ENCODE measurements at regions not wholly inside any gene's neighbourhood (a gene's known extent, or its start where the extent isn't known, plus 50 kb on each side); places are given as distances from the start of the nearest gene placed in this dataset.

- no peak overlapping the region for H3K27ac Mint-ChIP-seq
- H3K27ac ChIP-seq (ENCODE audit: insufficient read depth, low read length, poor library complexity, severe bottlenecking): no peak overlapping the region
- no peak overlapping the region for H3K4me3 Mint-ChIP-seq
- DNase-seq: no peak
- H3K9me3 Mint-ChIP-seq: peaks cover 0 to 7% (median 0%) of the 10 kb centered on the region in 7 donors
- no peaks in the 10 kb centered on the region for H3K27me3 Mint-ChIP-seq
- no peaks in the 10 kb centered on the region for H3K9me3 ChIP-seq (ENCODE audit: control insufficient read depth in 2 of 2, low read length in 2 of 2)
- H3K4me3 ChIP-seq (ENCODE audit: low read depth, low read length): no peak overlapping the region
- no peaks in the 10 kb centered on the region for H3K36me3 Mint-ChIP-seq
- H3K36me3 ChIP-seq (ENCODE audit: control insufficient read depth, insufficient read depth, low read length): no peaks in the 10 kb centered on the region
- no peaks in the 10 kb centered on the region for H3K27me3 ChIP-seq (ENCODE audit: control insufficient read depth, insufficient read depth, low read length)
- H3K4me1 Mint-ChIP-seq: no peaks in the 10 kb centered on the region
- ATAC-seq (ENCODE audit: low read depth in 2 of 2): no peak
- H3K4me1 ChIP-seq (ENCODE audit: control insufficient read depth, insufficient read depth, low read length, poor library complexity, severe bottlenecking): no peaks in the 10 kb centered on the region
Observed at GRCh38 chr1:79262745-79263258, 256.3 kb upstream of the ADGRL4 start.

GRCh38 chr1:79259390-79260336, 253.1 kb upstream of the ADGRL4 start:
- no peak for ATAC-seq (ENCODE audit: low read depth in 2 of 2)
- no peaks in the 10 kb centered on the region for H3K27me3 ChIP-seq (ENCODE audit: control insufficient read depth, insufficient read depth, low read length)
- Mint-ChIP-seq H3K4me1 (no peaks in the 10 kb centered on the region), H3K36me3 (no peaks in the 10 kb centered on the region), H3K27me3 (no peaks in the 10 kb centered on the region), H3K4me3 (no peak overlapping the region), H3K27ac (no peak overlapping the region), H3K9me3 (no peaks in the 10 kb centered on the region)
- H3K4me3 ChIP-seq (ENCODE audit: low read depth, low read length): no peak overlapping the region
- H3K36me3 ChIP-seq (ENCODE audit: control insufficient read depth, insufficient read depth, low read length): no peaks in the 10 kb centered on the region
- no peak overlapping the region for H3K27ac ChIP-seq (ENCODE audit: insufficient read depth, low read length, poor library complexity, severe bottlenecking)
- DNase-seq: no peak
- no peaks in the 10 kb centered on the region for H3K9me3 ChIP-seq (ENCODE audit: control insufficient read depth in 2 of 2, low read length in 2 of 2)
- no peaks in the 10 kb centered on the region for H3K4me1 ChIP-seq (ENCODE audit: control insufficient read depth, insufficient read depth, low read length, poor library complexity, severe bottlenecking)

- H3K27ac Mint-ChIP-seq: no peak overlapping the region
- no peaks in the 10 kb centered on the region for H3K4me1 Mint-ChIP-seq
- ATAC-seq (ENCODE audit: low read depth in 2 of 2) (no peak), DNase-seq (no peak)
- no peaks in the 10 kb centered on the region for H3K36me3 Mint-ChIP-seq
- no peaks in the 10 kb centered on the region for H3K36me3 ChIP-seq (ENCODE audit: control insufficient read depth, insufficient read depth, low read length)
- H3K4me3 ChIP-seq (ENCODE audit: low read depth, low read length): no peak overlapping the region
- no peak overlapping the region for H3K27ac ChIP-seq (ENCODE audit: insufficient read depth, low read length, poor library complexity, severe bottlenecking)
- H3K9me3 Mint-ChIP-seq: peaks cover 0 to 2% (median 0%) of the 10 kb centered on the region in 7 donors
- no peak overlapping the region for H3K4me3 Mint-ChIP-seq
- no peaks in the 10 kb centered on the region for H3K27me3 Mint-ChIP-seq
- no peaks in the 10 kb centered on the region for H3K4me1 ChIP-seq (ENCODE audit: control insufficient read depth, insufficient read depth, low read length, poor library complexity, severe bottlenecking)
- H3K9me3 ChIP-seq (ENCODE audit: control insufficient read depth in 2 of 2, low read length in 2 of 2): no peaks in the 10 kb centered on the region
- no peaks in the 10 kb centered on the region for H3K27me3 ChIP-seq (ENCODE audit: control insufficient read depth, insufficient read depth, low read length)
Observed at GRCh38 chr1:79255421-79255820, 248.9 kb upstream of the ADGRL4 start.

GRCh38 chr1:79252598-79252997, 246.1 kb upstream of the ADGRL4 start:
- Histone ChIP-seq H3K9me3 (ENCODE audit: control insufficient read depth in 2 of 2, low read length in 2 of 2) (no peaks in the 10 kb centered on the region), H3K4me1 (ENCODE audit: control insufficient read depth, insufficient read depth, low read length, poor library complexity, severe bottlenecking) (no peaks in the 10 kb centered on the region), H3K4me3 (ENCODE audit: low read depth, low read length) (no peak overlapping the region), H3K27me3 (ENCODE audit: control insufficient read depth, insufficient read depth, low read length) (no peaks in the 10 kb centered on the region), H3K27ac (ENCODE audit: insufficient read depth, low read length, poor library complexity, severe bottlenecking) (no peak overlapping the region), H3K36me3 (ENCODE audit: control insufficient read depth, insufficient read depth, low read length) (no peaks in the 10 kb centered on the region)
- Mint-ChIP-seq H3K27ac (no peak overlapping the region), H3K27me3 (no peaks in the 10 kb centered on the region), H3K36me3 (no peaks in the 10 kb centered on the region), H3K4me3 (no peak overlapping the region), H3K9me3 (peaks cover 1 to 5% (median 2%) of the 10 kb centered on the region in 7 donors), H3K4me1 (no peaks in the 10 kb centered on the region)
- ATAC-seq (ENCODE audit: low read depth in 2 of 2): no peak
- DNase-seq: no peak

GRCh38 chr1:79239840-79240239, 233.3 kb upstream of the ADGRL4 start:
- Mint-ChIP-seq H3K4me1 (no peaks in the 10 kb centered on the region), H3K27me3 (no peaks in the 10 kb centered on the region), H3K27ac (no peak overlapping the region), H3K36me3 (no peaks in the 10 kb centered on the region), H3K4me3 (no peak overlapping the region), H3K9me3 (peaks cover 0 to 27% (median 7%) of the 10 kb centered on the region in 7 donors)
- no peak for DNase-seq
- Histone ChIP-seq H3K36me3 (ENCODE audit: control insufficient read depth, insufficient read depth, low read length) (no peaks in the 10 kb centered on the region), H3K4me1 (ENCODE audit: control insufficient read depth, insufficient read depth, low read length, poor library complexity, severe bottlenecking) (no peaks in the 10 kb centered on the region), H3K9me3 (ENCODE audit: control insufficient read depth in 2 of 2, low read length in 2 of 2) (no peaks in the 10 kb centered on the region), H3K4me3 (ENCODE audit: low read depth, low read length) (no peak overlapping the region), H3K27me3 (ENCODE audit: control insufficient read depth, insufficient read depth, low read length) (no peaks in the 10 kb centered on the region), H3K27ac (ENCODE audit: insufficient read depth, low read length, poor library complexity, severe bottlenecking) (no peak overlapping the region)
- no peak for ATAC-seq (ENCODE audit: low read depth in 2 of 2)

- Mint-ChIP-seq H3K4me3 (no peak overlapping the region), H3K27ac (no peak overlapping the region), H3K9me3 (peaks cover 0 to 21% (median 5%) of the 10 kb centered on the region in 7 donors), H3K27me3 (no peaks in the 10 kb centered on the region), H3K36me3 (no peaks in the 10 kb centered on the region), H3K4me1 (no peaks in the 10 kb centered on the region)
- ATAC-seq (ENCODE audit: low read depth in 2 of 2) (no peak), DNase-seq (no peak)
- Histone ChIP-seq H3K36me3 (ENCODE audit: control insufficient read depth, insufficient read depth, low read length) (no peaks in the 10 kb centered on the region), H3K9me3 (ENCODE audit: control insufficient read depth in 2 of 2, low read length in 2 of 2) (no peaks in the 10 kb centered on the region), H3K4me3 (ENCODE audit: low read depth, low read length) (no peak overlapping the region), H3K27me3 (ENCODE audit: control insufficient read depth, insufficient read depth, low read length) (no peaks in the 10 kb centered on the region), H3K4me1 (ENCODE audit: control insufficient read depth, insufficient read depth, low read length, poor library complexity, severe bottlenecking) (no peaks in the 10 kb centered on the region), H3K27ac (ENCODE audit: insufficient read depth, low read length, poor library complexity, severe bottlenecking) (no peak overlapping the region)
Observed at GRCh38 chr1:79235301-79236002, 228.9 kb upstream of the ADGRL4 start.

- Histone ChIP-seq H3K36me3 (ENCODE audit: control insufficient read depth, insufficient read depth, low read length) (no peaks in the 10 kb centered on the region), H3K4me1 (ENCODE audit: control insufficient read depth, insufficient read depth, low read length, poor library complexity, severe bottlenecking) (no peaks in the 10 kb centered on the region), H3K27me3 (ENCODE audit: control insufficient read depth, insufficient read depth, low read length) (no peaks in the 10 kb centered on the region), H3K9me3 (ENCODE audit: control insufficient read depth in 2 of 2, low read length in 2 of 2) (no peaks in the 10 kb centered on the region), H3K27ac (ENCODE audit: insufficient read depth, low read length, poor library complexity, severe bottlenecking) (no peak overlapping the region), H3K4me3 (ENCODE audit: low read depth, low read length) (no peak overlapping the region)
- Mint-ChIP-seq H3K4me1 (no peaks in the 10 kb centered on the region), H3K27ac (no peak overlapping the region), H3K27me3 (no peaks in the 10 kb centered on the region), H3K9me3 (peaks cover 0 to 14% (median 5%) of the 10 kb centered on the region in 7 donors), H3K36me3 (no peaks in the 10 kb centered on the region), H3K4me3 (no peak overlapping the region)
- ATAC-seq (ENCODE audit: low read depth in 2 of 2): no peak
- DNase-seq: no peak
Observed at GRCh38 chr1:79232818-79233217, 226.3 kb upstream of the ADGRL4 start.
